Breast epithelium (tissue), 4 donors: ENCODE measurements at regions not wholly inside any gene's neighbourhood (a gene's known extent, or its start where the extent isn't known, plus 50 kb on each side); places are given as distances from the start of the nearest gene placed in this dataset.

Source experiments
- DNase-seq, 2 donors: peaks; one replicate each; pipeline ENCODE4 v3.0.0-alpha.2; 2019; ENCODE audit warnings: low spot score in 2 of 2
- H3K27ac ChIP-seq, 2 donors: fragments of 200-600 bp; sonication (generic) in 1 of 2; one replicate each; pipeline ENCODE4 v1.5.1; 2016 to 2019; ENCODE audit warnings: mild to moderate bottlenecking in 1 of 2
- H3K27me3 ChIP-seq, 2 donors: fragments of 200-600 bp; sonication (generic) in 1 of 2; one replicate each; pipeline versions ENCODE4 v1.5.1 to v1.6.0; 2017 to 2019; ENCODE audit warnings: control low read depth in 1 of 2, mild to moderate bottlenecking in 1 of 2
- H3K36me3 ChIP-seq: fragments of 200-600 bp; one replicate; pipeline ENCODE4 v1.5.1; 2019
- H3K4me1 ChIP-seq, 2 donors: fragments of 200-600 bp; sonication (generic); one replicate each; pipeline ENCODE4 v1.5.1; 2016 to 2019; ENCODE audit warnings: control low read depth in 1 of 2
- H3K4me3 ChIP-seq, 3 donors: fragments of 200-600 bp; sonication (generic); 1 replicate in 2 of 3; 2 replicates in 1 of 3; pipeline ENCODE4 v1.5.1; 2016 to 2019; ENCODE audit warnings: mild to moderate bottlenecking in 3 of 3, moderate library complexity in 2 of 3
- H3K9me3 ChIP-seq, 2 donors: fragments of 200-600 bp; sonication (generic) in 1 of 2; one replicate each; pipeline ENCODE4 v1.5.1; 2016 to 2019; ENCODE audit warnings: control low read depth in 1 of 2
- POLR2A ChIP-seq: fragments of 450-650 bp; IDR thresholded peaks from one replicate; pipeline ENCODE4 v1.6.1; 2016; ENCODE audit warnings: antibody characterized with exemption, mild to moderate bottlenecking, moderate library complexity
- POLR2AphosphoS5 ChIP-seq, 3 donors: sonication (generic); formaldehyde crosslinking; IDR thresholded peaks; one replicate each; pipeline ENCODE4 v1.6.1; 2017; ENCODE audit warnings: antibody characterized with exemption in 3 of 3
- intact Hi-C: fragments of 100-400 bp; cut with DNase I; formaldehyde crosslinking; loops from one replicate; pipeline ENCODE4 v1.15.1; 2023; ENCODE audit warnings: low total_unique reads
- TF ChIP-seq, protein P1 (sequence below), 3 donors: fragments of 450-650 bp; IDR thresholded peaks; one replicate each; pipeline ENCODE4 v1.5.1; 2016 to 2017; ENCODE audit warnings: antibody characterized with exemption in 3 of 3, mild to moderate bottlenecking in 3 of 3, moderate library complexity in 3 of 3

DNA sequence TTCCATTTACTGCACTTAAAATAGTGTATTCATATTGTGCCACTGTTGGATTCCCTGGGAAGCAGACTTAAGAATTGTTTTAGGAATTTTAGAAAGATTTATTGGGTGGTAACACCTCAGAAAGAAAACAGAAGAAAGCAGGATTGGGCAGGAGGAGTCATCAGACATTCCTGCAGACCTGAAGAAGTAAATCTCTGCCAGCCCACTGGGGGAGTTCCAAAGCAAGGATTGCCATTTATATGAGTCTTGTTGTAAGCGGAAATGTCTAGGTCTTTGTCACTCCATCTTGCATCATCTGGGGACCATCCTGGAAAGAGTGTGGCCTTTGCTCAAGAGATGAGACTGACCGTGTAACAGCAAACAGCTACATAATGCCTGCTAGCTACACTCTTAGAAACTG is 947.6 kb upstream of the POT1 start:
- TF ChIP-seq, protein P1, sequence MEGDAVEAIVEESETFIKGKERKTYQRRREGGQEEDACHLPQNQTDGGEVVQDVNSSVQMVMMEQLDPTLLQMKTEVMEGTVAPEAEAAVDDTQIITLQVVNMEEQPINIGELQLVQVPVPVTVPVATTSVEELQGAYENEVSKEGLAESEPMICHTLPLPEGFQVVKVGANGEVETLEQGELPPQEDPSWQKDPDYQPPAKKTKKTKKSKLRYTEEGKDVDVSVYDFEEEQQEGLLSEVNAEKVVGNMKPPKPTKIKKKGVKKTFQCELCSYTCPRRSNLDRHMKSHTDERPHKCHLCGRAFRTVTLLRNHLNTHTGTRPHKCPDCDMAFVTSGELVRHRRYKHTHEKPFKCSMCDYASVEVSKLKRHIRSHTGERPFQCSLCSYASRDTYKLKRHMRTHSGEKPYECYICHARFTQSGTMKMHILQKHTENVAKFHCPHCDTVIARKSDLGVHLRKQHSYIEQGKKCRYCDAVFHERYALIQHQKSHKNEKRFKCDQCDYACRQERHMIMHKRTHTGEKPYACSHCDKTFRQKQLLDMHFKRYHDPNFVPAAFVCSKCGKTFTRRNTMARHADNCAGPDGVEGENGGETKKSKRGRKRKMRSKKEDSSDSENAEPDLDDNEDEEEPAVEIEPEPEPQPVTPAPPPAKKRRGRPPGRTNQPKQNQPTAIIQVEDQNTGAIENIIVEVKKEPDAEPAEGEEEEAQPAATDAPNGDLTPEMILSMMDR (IDR thresholded peaks at IDR 0.05) = no peak
- TF ChIP-seq POLR2A (no peak), POLR2AphosphoS5 (IDR thresholded peaks at IDR 0.05) (no peak)
- intact Hi-C loops = no loop called here

DNA sequence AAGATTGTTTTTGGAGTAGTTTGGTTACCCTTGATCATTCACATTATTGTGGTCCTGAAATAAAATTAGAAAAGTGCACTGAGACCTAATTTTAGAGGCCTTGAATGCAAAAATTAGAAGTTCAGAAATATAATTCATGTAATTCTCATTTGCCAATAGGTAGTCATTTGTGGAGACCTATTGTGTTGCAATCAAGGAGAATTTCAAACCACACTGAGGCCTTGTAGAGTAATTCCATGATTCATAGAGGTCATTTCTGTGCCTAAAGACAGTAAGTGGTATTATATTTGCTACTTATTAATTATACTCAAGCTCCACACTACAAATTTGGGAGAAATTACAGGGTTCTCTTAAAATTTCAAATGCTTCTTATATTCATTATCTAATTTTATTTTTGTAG is 946.8 kb upstream of the POT1 start:
- no peak overlapping the region for H3K4me3 ChIP-seq
- no peak for DNase-seq
- TF ChIP-seq POLR2A = no peak
- no peak for TF ChIP-seq POLR2AphosphoS5 (IDR thresholded peaks at IDR 0.05)
- TF ChIP-seq, protein P1 (IDR thresholded peaks at IDR 0.05) = no peak
- peaks cover 0 to 6% of the 10 kb centered on the region in 2 donors for H3K9me3 ChIP-seq
- H3K27ac ChIP-seq = no peak overlapping the region
- no peaks in the 10 kb centered on the region for H3K4me1 ChIP-seq
- H3K27me3 ChIP-seq = no peaks in the 10 kb centered on the region
- intact Hi-C loops = no loop called here
- no peaks in the 10 kb centered on the region for H3K36me3 ChIP-seq

More for the DNA sequence above, 947.6 kb upstream of the POT1 start:
- Histone ChIP-seq H3K27ac (no peak overlapping the region), H3K4me1 (no peaks in the 10 kb centered on the region), H3K9me3 (peaks cover 0 to 6% of the 10 kb centered on the region in 2 donors), H3K36me3 (no peaks in the 10 kb centered on the region), H3K27me3 (no peaks in the 10 kb centered on the region), H3K4me3 (no peak overlapping the region)
- no peak for DNase-seq

DNA sequence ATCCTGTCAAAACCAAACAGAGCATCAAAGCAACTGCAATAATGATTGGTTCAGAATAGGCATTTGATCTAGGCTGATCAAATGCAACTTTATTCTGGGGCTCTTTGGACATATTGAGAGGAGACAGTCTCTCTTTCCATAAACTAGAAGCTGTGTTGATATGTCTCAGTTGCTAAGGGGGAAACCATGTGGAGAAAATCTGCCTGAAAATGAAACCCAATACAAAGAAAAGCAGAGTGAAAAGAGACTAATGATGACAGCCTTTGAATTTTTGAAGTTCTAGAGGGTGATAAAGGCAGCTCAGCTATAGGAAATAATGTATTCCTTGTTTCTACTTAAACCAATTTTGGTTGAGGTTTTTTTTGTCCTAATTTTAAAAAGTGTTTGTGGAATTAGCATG is 941.8 kb upstream of the POT1 start:
- H3K27me3 ChIP-seq = no peaks in the 10 kb centered on the region
- no peaks in the 10 kb centered on the region for H3K4me1 ChIP-seq
- H3K4me3 ChIP-seq = no peak overlapping the region
- DNase-seq = no peak
- H3K9me3 ChIP-seq = peaks cover 0 to 6% of the 10 kb centered on the region in 2 donors
- intact Hi-C loops = no loop called here
- no peak overlapping the region for H3K27ac ChIP-seq
- H3K36me3 ChIP-seq = no peaks in the 10 kb centered on the region
- no peak for TF ChIP-seq POLR2AphosphoS5 (IDR thresholded peaks at IDR 0.05)
- no peak for TF ChIP-seq POLR2A
- TF ChIP-seq, protein P1 (IDR thresholded peaks at IDR 0.05) = no peak

DNA sequence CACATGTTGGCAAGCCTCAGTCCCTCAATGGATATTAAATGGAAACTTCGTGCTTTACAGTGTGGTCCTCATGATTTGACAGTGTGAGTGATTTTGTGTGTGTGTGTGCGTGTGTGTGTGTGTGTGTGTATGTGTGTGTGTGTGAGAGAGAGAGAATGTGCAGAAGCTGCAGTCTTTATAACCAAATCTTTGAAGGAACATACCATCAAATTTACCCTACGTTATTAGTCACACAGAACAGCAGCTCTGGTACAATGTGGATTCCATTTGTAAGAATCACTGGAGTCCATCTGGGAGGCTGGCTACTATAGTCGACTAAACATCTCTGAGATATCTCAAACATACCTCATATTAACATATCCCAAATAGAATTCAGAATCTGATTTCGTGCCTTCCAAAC is 928.0 kb upstream of the POT1 start:
- no peak overlapping the region for H3K27ac ChIP-seq
- H3K4me3 ChIP-seq = no peak overlapping the region
- H3K4me1 ChIP-seq = no peaks in the 10 kb centered on the region
- TF ChIP-seq POLR2A (no peak), POLR2AphosphoS5 (IDR thresholded peaks at IDR 0.05) (no peak)
- TF ChIP-seq, protein P1 (IDR thresholded peaks at IDR 0.05) = no peak
- H3K27me3 ChIP-seq = no peaks in the 10 kb centered on the region
- H3K9me3 ChIP-seq = peaks cover 0 to 5% of the 10 kb centered on the region in 2 donors
- no peaks in the 10 kb centered on the region for H3K36me3 ChIP-seq
- intact Hi-C loops = loop anchor here (2.0 kb wide), 1 partner anchor 53 kb away; no protein-coding TSS in a partner anchor
- no peak for DNase-seq

DNA sequence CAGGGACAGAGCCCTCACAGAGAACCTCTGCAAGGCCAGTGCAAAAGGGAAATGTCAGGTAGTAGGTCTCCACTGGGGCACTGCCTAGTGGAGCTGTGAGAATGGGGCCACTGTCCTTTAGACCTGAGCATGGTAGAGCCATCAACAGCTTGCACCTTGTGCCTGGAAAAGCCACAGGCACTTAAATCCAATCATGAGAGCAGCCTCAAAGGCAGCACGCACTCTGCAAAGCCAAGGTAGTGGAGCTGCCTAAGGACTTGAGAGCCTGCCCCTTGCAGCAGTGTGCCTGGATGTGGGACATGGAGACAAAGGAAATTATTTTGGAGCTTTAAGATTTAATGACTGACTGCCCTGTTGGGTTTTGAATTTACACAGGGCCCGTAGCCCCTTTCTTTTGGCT is 918.5 kb upstream of the POT1 start:
- no peak for TF ChIP-seq POLR2AphosphoS5 (IDR thresholded peaks at IDR 0.05)
- TF ChIP-seq, protein P1 (IDR thresholded peaks at IDR 0.05) = no peak
- no peak for TF ChIP-seq POLR2A
- H3K4me1 ChIP-seq = no peaks in the 10 kb centered on the region
- H3K36me3 ChIP-seq = no peaks in the 10 kb centered on the region
- no peak overlapping the region for H3K27ac ChIP-seq
- no peak for DNase-seq
- H3K4me3 ChIP-seq = no peak overlapping the region
- no peaks in the 10 kb centered on the region for H3K27me3 ChIP-seq
- intact Hi-C loops = no loop called here
- peaks cover 14 to 29% of the 10 kb centered on the region in 2 donors for H3K9me3 ChIP-seq
